H9 (cell line): ENCODE measurements at regions not wholly inside any gene's neighbourhood (a gene's known extent, or its start where the extent isn't known, plus 50 kb on each side); places are given as distances from the start of the nearest gene placed in this dataset.
"Not testable (repeated sequence)": the region's sequence is repeated elsewhere in the genome, so short reads cannot be mapped to it uniquely, and the experiment has no call there.

Source experiments
- DNase-seq: peaks from one replicate; pipeline ENCODE4 v3.0.0-alpha.2; 2017
- H2AFZ ChIP-seq: one replicate; pipeline ENCODE4 v1.6.1; 2013; ENCODE audit warnings: mild to moderate bottlenecking, low read length, control low read depth, moderate library complexity
- H2AK5ac ChIP-seq: 2 replicates; pipeline ENCODE4 v1.6.1; 2013; ENCODE audit warnings: low read length, control low read depth, mixed read lengths; ENCODE audit not compliant: insufficient read length
- H2BK120ac ChIP-seq: one replicate; pipeline ENCODE4 v1.6.1; 2013; ENCODE audit warnings: low read depth, mild to moderate bottlenecking, low read length, control low read depth, inconsistent platforms; ENCODE audit not compliant: poor library complexity, severe bottlenecking
- H2BK12ac ChIP-seq: 2 replicates; pipeline ENCODE4 v1.6.1; 2013; ENCODE audit warnings: low read length, control low read depth, mixed read lengths, low read depth; ENCODE audit not compliant: insufficient read length
- H2BK15ac ChIP-seq: 2 replicates; pipeline ENCODE4 v1.6.1; 2013; ENCODE audit warnings: low read depth, low read length, control low read depth
- H2BK20ac ChIP-seq: one replicate; pipeline ENCODE4 v1.6.1; 2013; ENCODE audit warnings: low read depth, mild to moderate bottlenecking, low read length, control low read depth, inconsistent platforms; ENCODE audit not compliant: poor library complexity, severe bottlenecking
- H2BK5ac ChIP-seq: 2 replicates; pipeline ENCODE4 v1.6.1; 2013; ENCODE audit warnings: low read length, control low read depth, mixed read lengths; ENCODE audit not compliant: insufficient read length
- H3K14ac ChIP-seq: 2 replicates; pipeline ENCODE4 v1.6.1; 2013; ENCODE audit warnings: low read length, control low read depth; ENCODE audit not compliant: insufficient read depth
- H3K18ac ChIP-seq: 2 replicates; pipeline ENCODE4 v1.6.1; 2013; ENCODE audit warnings: low read depth, mild to moderate bottlenecking, mixed read lengths, low read length, control low read depth; ENCODE audit not compliant: insufficient read length
- H3K23ac ChIP-seq: 2 replicates; pipeline ENCODE4 v1.6.1; 2013; ENCODE audit warnings: low read length, control low read depth, mixed read lengths, low read depth; ENCODE audit not compliant: insufficient read length
- H3K23me2 ChIP-seq: 2 replicates; pipeline ENCODE4 v1.6.1; 2013; ENCODE audit warnings: low read depth, mild to moderate bottlenecking, mixed read lengths, low read length, control low read depth; ENCODE audit not compliant: insufficient read length, poor library complexity, severe bottlenecking
- H3K27ac ChIP-seq: 2 replicates; pipeline ENCODE4 v1.5.1; 2013; ENCODE audit warnings: low read length, control low read depth, mixed read lengths, low read depth; ENCODE audit not compliant: insufficient read length
- H3K27me3 ChIP-seq: 2 replicates; pipeline ENCODE4 v1.6.1; 2013; ENCODE audit warnings: low read length, control low read depth, inconsistent platforms; ENCODE audit not compliant: insufficient read depth
- H3K4ac ChIP-seq: 2 replicates; pipeline ENCODE4 v1.6.1; 2013; ENCODE audit warnings: low read depth, mild to moderate bottlenecking, control low read depth, inconsistent platforms, low read length, moderate library complexity
- H3K4me1 ChIP-seq: 2 replicates; pipeline ENCODE4 v1.6.1; 2013; ENCODE audit warnings: low read length, control low read depth, inconsistent platforms; ENCODE audit not compliant: insufficient read depth
- H3K4me2 ChIP-seq: 2 replicates; pipeline ENCODE4 v1.6.1; 2013; ENCODE audit warnings: low read length, control low read depth, mixed read lengths; ENCODE audit not compliant: insufficient read length, insufficient read depth
- H3K56ac ChIP-seq: 2 replicates; pipeline ENCODE4 v1.6.1; 2013; ENCODE audit warnings: low read depth, mild to moderate bottlenecking, mixed read lengths, low read length, control low read depth; ENCODE audit not compliant: insufficient read length
- H3K79me1 ChIP-seq: 2 replicates; pipeline ENCODE4 v1.6.1; 2013; ENCODE audit warnings: low read depth, mild to moderate bottlenecking, moderate library complexity, low read length, control low read depth, inconsistent platforms; ENCODE audit not compliant: insufficient read depth, poor library complexity, severe bottlenecking
- H3K79me2 ChIP-seq: 2 replicates; pipeline ENCODE4 v1.6.1; 2013; ENCODE audit warnings: low read length, control low read depth, inconsistent platforms; ENCODE audit not compliant: insufficient read depth
- H3K9ac ChIP-seq: 2 replicates; pipeline ENCODE4 v1.6.1; 2013; ENCODE audit warnings: low read length, control low read depth, mixed read lengths; ENCODE audit not compliant: insufficient read length; ENCODE audit errors: extremely low read depth
- H3K9me3 ChIP-seq: one replicate; pipeline ENCODE4 v1.6.1; 2013; ENCODE audit warnings: low read depth, low read length, inconsistent platforms; ENCODE audit not compliant: control insufficient read depth
- H3T11ph ChIP-seq: one replicate; pipeline ENCODE4 v1.6.1; 2013; ENCODE audit warnings: mild to moderate bottlenecking, low read length, control low read depth, inconsistent platforms
- H4K20me1 ChIP-seq: one replicate; pipeline ENCODE4 v1.6.1; 2013; ENCODE audit not compliant: control insufficient read depth, insufficient read length, insufficient read depth
- H4K5ac ChIP-seq: 2 replicates; pipeline ENCODE4 v1.6.1; 2013; ENCODE audit warnings: low read depth, mild to moderate bottlenecking, mixed read lengths, low read length, control low read depth; ENCODE audit not compliant: insufficient read length
- H4K8ac ChIP-seq: replicated peaks from 2 replicates; pipeline ENCODE4 v1.6.1; 2013; ENCODE audit warnings: low read length, control low read depth, mixed read lengths, low read depth; ENCODE audit not compliant: insufficient read length
- H4K91ac ChIP-seq: 2 replicates; pipeline ENCODE4 v1.6.1; 2013; ENCODE audit warnings: low read depth, mild to moderate bottlenecking, moderate library complexity, mixed read lengths, low read length, control low read depth; ENCODE audit not compliant: insufficient read length
- H3K27ac Mint-ChIP-seq, 3 experiments: 2 replicates in 2 of 3; 3 replicates in 1 of 3; pipeline ENCODE4 v1.8.0; 2020 to 2021; ENCODE audit warnings: mixed read lengths in 3 of 3, mild to moderate bottlenecking in 1 of 3, moderate library complexity in 1 of 3
- H3K27me3 Mint-ChIP-seq: 2 replicates; pipeline ENCODE4 v1.8.0; 2021; ENCODE audit warnings: low read depth, mild to moderate bottlenecking, moderate library complexity, mixed read lengths
- H3K36me3 Mint-ChIP-seq, 3 experiments: 2 replicates in 2 of 3; 3 replicates in 1 of 3; pipeline ENCODE4 v1.8.0; 2020 to 2021; ENCODE audit warnings: low read depth in 3 of 3, mixed read lengths in 3 of 3; ENCODE audit not compliant: insufficient read depth in 1 of 3
- H3K4me1 Mint-ChIP-seq, 2 experiments: 2 replicates each; pipeline ENCODE4 v1.8.0; 2020; ENCODE audit warnings: mixed read lengths in 2 of 2
- H3K4me3 Mint-ChIP-seq, 2 experiments: 2 replicates in 1 of 2; 3 replicates in 1 of 2; pipeline ENCODE4 v1.8.0; 2020 to 2021; ENCODE audit warnings: mild to moderate bottlenecking in 2 of 2, mixed read lengths in 2 of 2, moderate library complexity in 1 of 2
- H3K9me3 Mint-ChIP-seq, 2 experiments: 2 replicates in 1 of 2; 3 replicates in 1 of 2; pipeline ENCODE4 v1.8.0; 2020; ENCODE audit warnings: mild to moderate bottlenecking in 2 of 2, mixed read lengths in 2 of 2, moderate library complexity in 1 of 2
- WGBS: extraction: QIAGEN DNeasy Blood & Tissue Kit; methylation state at CpG from one replicate; pipeline ENCODE4 v1.1.7; 2013; ENCODE audit warnings: missing lambda C conversion rate, low lambda C conversion rate, mixed read lengths; ENCODE audit not compliant: insufficient read length; ENCODE audit errors: extremely low coverage; 5-methylcytosine and 5-hydroxymethylcytosine counted together
- TF ChIP-seq, protein P1 (sequence below): fragments of 200-600 bp; sonication (generic); conservative IDR thresholded peaks from 3 replicates; pipeline ENCODE4 v1.8.0; 2021; ENCODE audit warnings: antibody characterized with exemption, mild to moderate bottlenecking

DNA sequence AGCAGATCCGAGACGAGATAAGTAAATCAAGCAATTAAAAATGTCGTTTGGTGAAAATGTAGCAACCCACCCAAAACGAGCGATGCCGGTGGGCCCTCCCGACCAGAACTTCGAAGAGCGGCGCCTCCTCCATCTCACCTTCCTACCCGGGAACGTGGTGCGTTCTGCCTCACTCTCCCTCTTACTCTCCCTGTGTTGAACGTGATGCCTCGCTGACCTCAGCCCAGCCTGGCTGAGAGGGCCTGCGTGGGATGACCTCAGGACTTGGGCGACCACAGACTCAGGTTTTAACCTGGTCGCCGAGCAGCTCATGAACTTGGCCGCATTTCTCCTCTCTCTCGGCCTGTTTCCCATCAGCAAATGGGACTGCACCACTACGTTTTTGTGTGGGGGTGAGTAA lies 69.7 kb upstream of the RPL38 start:
- no peaks in the 10 kb centered on the region for H3K79me2 ChIP-seq
- no peak overlapping the region for H3K23ac ChIP-seq
- H3K79me1 ChIP-seq = no peaks in the 10 kb centered on the region
- no peak overlapping the region for H3K4ac ChIP-seq
- no peak overlapping the region for H3K27ac ChIP-seq
- no peaks in the 10 kb centered on the region for H3K9me3 ChIP-seq
- H3K4me1 Mint-ChIP-seq = peaks cover 18 to 44% of the 10 kb centered on the region in 2 experiments
- peaks cover 4 to 8% of the 10 kb centered on the region in 2 experiments for H3K9me3 Mint-ChIP-seq
- no CpG with 5 or more reads among the region's 22 CpGs for WGBS
- H3K36me3 Mint-ChIP-seq = peaks cover 0 to 4% (median 1%) of the 10 kb centered on the region in 3 experiments; a peak in 3 of 7 replicates
- H3K27me3 Mint-ChIP-seq = peaks cover 18% of the 10 kb centered on the region
- peak; percentile 27 for DNase-seq
- no peak overlapping the region for H3K14ac ChIP-seq
- no peak overlapping the region for H2AK5ac ChIP-seq
- H3K27me3 ChIP-seq = no peaks in the 10 kb centered on the region
- no peak overlapping the region for H4K8ac ChIP-seq
- H2BK5ac ChIP-seq = no peak overlapping the region
- H3K9ac ChIP-seq = no peak overlapping the region
- no peak overlapping the region for H2BK20ac ChIP-seq
- no peak overlapping the region for H3K18ac ChIP-seq
- H2AFZ ChIP-seq = no peak overlapping the region
- no peaks in the 10 kb centered on the region; the same call in 1 of the 2 replicates for H3K4me1 ChIP-seq
- H2BK15ac ChIP-seq = no peak overlapping the region
- H3K27ac Mint-ChIP-seq = peak overlapping the region in 1 of 3 experiments; percentile 92; a peak in 3 of 7 replicates
- no peak overlapping the region for H4K5ac ChIP-seq
- no peak overlapping the region for H2BK12ac ChIP-seq
- TF ChIP-seq, protein P1, sequence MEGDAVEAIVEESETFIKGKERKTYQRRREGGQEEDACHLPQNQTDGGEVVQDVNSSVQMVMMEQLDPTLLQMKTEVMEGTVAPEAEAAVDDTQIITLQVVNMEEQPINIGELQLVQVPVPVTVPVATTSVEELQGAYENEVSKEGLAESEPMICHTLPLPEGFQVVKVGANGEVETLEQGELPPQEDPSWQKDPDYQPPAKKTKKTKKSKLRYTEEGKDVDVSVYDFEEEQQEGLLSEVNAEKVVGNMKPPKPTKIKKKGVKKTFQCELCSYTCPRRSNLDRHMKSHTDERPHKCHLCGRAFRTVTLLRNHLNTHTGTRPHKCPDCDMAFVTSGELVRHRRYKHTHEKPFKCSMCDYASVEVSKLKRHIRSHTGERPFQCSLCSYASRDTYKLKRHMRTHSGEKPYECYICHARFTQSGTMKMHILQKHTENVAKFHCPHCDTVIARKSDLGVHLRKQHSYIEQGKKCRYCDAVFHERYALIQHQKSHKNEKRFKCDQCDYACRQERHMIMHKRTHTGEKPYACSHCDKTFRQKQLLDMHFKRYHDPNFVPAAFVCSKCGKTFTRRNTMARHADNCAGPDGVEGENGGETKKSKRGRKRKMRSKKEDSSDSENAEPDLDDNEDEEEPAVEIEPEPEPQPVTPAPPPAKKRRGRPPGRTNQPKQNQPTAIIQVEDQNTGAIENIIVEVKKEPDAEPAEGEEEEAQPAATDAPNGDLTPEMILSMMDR = no peak
- no peak overlapping the region for H4K91ac ChIP-seq
- no peaks in the 10 kb centered on the region for H4K20me1 ChIP-seq
- H3K56ac ChIP-seq = no peak overlapping the region
- H3K23me2 ChIP-seq = no peaks in the 10 kb centered on the region
- no peak overlapping the region for H3K4me2 ChIP-seq
- no peak overlapping the region for H3T11ph ChIP-seq
- no peak overlapping the region for H2BK120ac ChIP-seq
- no peak overlapping the region for H3K4me3 Mint-ChIP-seq

DNA sequence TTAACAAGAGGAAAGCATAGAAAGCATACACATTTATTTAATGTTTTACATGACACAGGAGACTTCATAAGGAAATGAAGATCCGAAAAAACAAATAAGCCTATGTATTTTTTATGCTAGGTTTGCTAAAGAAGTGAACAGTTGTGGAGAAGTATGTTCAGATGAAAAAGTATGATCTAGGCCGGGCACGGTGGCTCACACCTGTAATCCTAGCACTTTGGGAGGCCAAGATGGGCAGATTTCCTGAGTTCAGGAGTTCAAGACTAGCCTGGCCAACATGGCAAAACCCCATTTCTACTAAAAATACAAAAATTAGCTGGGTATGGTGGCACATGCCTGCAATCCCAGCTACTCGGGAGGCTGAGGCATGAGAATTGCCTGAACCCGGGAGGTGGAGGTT lies 69.2 kb upstream of the RPL38 start:
- H3K4me1 Mint-ChIP-seq = peaks cover 18 to 43% of the 10 kb centered on the region in 2 experiments

More for the DNA sequence above, 69.2 kb upstream of the RPL38 start:
- not testable (repeated sequence) for DNase-seq, H3K4ac ChIP-seq, H3K9ac ChIP-seq, H3K27me3 ChIP-seq, H3K18ac ChIP-seq, H4K5ac ChIP-seq, H4K8ac ChIP-seq, H2AFZ ChIP-seq, H2AK5ac ChIP-seq, H2BK5ac ChIP-seq, H2BK120ac ChIP-seq, H3K27ac Mint-ChIP-seq, H3K79me1 ChIP-seq, H3T11ph ChIP-seq, H3K23ac ChIP-seq, H3K23me2 ChIP-seq, H3K4me2 ChIP-seq, H2BK15ac ChIP-seq, H3K4me3 Mint-ChIP-seq, H3K79me2 ChIP-seq, H2BK20ac ChIP-seq, H3K36me3 Mint-ChIP-seq, H3K4me1 ChIP-seq, H3K56ac ChIP-seq, H4K91ac ChIP-seq, H4K20me1 ChIP-seq, H3K14ac ChIP-seq, H2BK12ac ChIP-seq, H3K27ac ChIP-seq, H3K9me3 ChIP-seq
- WGBS = no CpG with 5 or more reads among the region's 5 CpGs
- Mint-ChIP-seq H3K9me3 (peaks cover 8 to 12% of the 10 kb centered on the region in 2 experiments), H3K27me3 (peaks cover 18% of the 10 kb centered on the region)
